SW480 (cell line): ENCODE measurements at regions not wholly inside any gene's neighbourhood (a gene's known extent, or its start where the extent isn't known, plus 50 kb on each side); places are given as distances from the start of the nearest gene placed in this dataset.

ENCODE experiments used
- DNase-seq: peaks from one replicate; pipeline ENCODE4 v3.0.0-alpha.2; 2016; ENCODE audit warnings: low spot score

DNA sequence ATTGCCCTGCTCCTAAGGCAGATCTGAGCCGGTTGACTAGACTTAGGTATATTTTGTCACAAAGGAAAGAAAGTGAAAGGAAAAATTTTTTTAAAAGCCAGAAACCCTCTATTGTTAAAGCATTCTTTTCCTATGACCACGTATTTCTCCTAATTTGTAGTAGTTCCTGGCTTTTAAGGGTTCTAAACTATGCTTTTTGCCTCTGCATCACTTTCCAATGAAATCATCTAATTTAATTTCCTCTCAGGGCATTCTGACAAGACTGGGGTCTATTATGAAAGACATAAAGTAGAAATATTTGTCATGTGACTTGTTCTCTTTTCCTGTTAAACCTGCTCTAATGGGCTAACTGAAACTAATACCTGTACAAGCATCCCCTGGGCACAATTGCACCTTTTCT lies 233.0 kb upstream of the PRR20A start:
- no peak for DNase-seq

DNA sequence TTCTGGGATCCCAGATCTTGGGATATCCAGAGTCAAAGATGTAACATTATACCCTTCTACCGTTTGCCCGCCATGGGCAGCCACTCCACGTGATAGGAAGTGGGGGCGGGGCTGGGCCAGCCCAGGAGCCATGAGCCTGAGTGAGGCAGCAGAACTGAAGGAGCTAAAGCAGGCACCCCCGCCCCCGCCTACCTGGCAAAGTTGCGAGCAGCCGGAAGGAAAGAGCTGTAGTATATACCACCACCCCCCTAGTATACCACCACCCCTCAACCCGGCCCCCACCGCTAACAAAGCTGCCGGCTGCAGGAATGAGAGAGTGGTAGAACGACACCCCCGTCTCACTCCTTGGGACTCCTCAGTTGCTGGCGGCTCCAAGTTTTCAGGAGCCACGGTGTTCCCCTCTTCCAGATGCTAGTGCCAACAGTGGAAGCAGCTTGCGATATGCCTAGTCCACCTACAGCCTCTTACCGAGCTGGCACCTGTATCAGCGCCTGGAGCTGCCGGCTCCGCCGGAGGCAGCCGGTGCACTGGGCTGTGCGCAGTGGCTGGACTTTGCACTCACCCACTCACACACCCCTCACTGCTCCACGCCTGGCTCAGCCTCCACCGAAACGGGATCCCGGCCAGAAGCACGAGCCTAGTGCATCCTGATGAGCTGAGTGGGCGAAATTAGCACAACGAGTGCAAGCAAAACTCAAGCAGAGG lies 230.7 kb upstream of the PRR20A start:
- DNase-seq = peak; percentile 8

- no peak for DNase-seq
Observed at GRCh38 chr13:56917966-56918365, 222.8 kb upstream of the PRR20A start.

- no peak for DNase-seq
Observed at GRCh38 chr13:56923626-56924140, 217.0 kb upstream of the PRR20A start.

- no peak for DNase-seq
Observed at GRCh38 chr13:56924401-56924800, 216.3 kb upstream of the PRR20A start.

DNA sequence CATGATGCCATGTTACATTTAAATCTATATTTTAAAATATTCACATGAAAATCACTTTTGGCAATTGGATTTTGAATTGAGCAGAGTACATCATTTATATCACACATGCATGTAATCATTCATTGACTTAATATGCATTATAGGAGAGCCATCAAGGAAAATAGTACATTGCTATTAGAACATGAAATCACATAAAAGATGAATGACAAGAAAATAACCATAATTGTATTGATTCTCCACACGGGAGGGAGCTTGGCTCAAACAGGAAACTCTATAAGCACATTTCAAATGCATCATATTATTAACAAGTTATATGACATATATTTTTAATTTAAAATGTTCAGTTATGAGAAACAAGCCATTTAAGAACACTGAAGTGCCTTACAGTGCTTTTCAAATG lies 208.6 kb upstream of the PRR20A start:
- no peak for DNase-seq

DNA sequence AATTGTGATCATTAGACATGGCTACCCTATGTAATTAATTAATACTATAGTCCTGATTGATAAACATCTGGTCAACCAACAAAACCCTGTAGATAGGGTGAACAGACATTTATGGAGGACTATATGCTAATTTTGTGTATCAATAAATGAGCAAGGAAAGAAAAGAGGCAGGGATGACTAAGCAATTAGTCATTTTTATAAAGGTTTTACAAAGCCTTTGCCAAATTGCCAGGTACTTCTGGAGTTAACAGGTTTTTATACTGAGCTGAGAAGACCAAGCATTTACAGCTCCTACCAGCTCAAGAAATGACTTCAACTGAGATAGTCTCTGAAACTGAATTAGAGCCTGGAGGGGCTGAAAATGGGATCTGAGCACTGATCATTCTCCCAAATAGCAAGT lies 186.8 kb upstream of the PRR20A start:
- peak; percentile 11 for DNase-seq

- no peak for DNase-seq
Observed at GRCh38 chr13:56975647-56976046, 165.1 kb upstream of the PRR20A start.

DNA sequence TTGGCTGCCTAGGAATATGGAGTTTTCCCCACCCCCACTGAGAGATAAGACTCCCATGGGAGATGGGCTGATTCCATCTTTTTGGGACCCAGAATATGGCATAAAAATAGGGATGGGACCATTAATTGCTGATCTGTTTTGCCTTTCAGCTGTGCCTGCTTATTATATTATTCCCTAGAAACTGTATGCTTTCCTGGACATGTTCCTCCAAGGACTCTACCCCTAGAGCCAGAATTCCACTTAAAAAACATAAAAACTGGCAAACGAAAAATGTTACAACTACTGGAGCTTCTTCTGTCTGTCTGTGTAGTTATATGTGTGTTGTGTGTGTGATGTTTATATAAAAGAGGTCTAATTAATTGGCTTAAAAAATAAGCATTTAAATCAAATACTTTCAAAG lies 159.9 kb upstream of the PRR20A start:
- no peak for DNase-seq

GRCh38 chr13:56986121-56986520 lies 154.6 kb upstream of the PRR20A start:
- DNase-seq = no peak

DNA sequence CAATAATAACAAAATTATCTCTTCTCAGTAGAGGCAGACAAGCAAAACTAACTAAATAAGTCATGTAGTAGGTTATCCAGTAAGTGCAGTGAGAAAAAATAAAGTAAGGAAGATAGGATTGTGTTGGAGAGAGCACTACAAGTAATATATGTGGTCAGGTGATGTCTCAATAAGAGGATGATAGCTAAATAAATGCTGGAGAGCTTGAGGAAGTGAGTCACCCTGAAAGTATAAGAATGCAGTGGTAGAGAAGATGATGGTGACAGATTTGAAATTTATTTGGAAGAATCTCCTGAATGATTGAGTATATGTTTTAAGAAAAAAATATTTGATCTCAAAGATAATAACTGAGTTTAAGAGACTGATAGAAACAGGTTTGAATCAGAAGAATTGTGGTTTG lies 152.2 kb upstream of the PRR20A start:
- DNase-seq = no peak

- no peak for DNase-seq
Observed at GRCh38 chr13:57003682-57004081, 137.0 kb upstream of the PRR20A start.

GRCh38 chr13:57017357-57017756 lies 123.4 kb upstream of the PRR20A start:
- no peak for DNase-seq

DNA sequence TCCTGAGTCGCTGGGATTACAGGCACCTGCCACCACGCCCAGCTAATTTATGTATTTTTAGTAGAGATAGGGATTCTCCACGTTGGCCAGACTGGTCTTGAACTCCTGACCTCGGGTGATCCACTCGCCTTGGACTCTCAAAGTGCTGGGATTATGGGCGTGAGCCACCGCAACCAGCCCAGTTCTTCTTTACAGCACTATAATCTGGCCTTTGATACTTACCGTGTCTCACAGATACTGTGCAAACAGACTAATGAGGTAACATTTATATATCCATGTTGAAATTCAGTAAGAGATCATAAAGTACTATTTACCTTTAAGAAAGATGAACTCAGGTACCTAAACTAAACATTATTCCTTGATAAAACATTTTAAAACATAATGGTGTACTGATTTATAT lies 121.8 kb upstream of the PRR20A start:
- DNase-seq = no peak

- DNase-seq = no peak
Observed at GRCh38 chr13:57030671-57031070, 110.0 kb upstream of the PRR20A start.

DNA sequence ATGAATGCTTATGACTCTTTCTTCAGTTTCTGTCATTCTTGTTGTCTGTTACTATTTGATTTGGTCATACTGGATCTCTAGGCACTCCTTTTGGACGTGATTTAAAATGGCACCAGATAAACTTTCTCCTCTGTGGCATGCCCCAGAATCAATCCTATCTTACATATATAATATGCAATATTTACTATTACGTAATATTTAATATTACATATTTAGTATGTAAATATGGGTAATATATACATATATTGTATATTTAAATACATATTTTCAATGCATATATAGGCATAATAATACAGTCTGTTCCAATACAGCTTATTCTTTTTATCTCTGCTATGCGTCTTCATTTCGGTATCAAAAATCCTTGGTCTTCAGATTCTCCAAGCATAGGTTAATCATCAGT lies 104.4 kb upstream of the PRR20A start:
- DNase-seq = no peak

DNA sequence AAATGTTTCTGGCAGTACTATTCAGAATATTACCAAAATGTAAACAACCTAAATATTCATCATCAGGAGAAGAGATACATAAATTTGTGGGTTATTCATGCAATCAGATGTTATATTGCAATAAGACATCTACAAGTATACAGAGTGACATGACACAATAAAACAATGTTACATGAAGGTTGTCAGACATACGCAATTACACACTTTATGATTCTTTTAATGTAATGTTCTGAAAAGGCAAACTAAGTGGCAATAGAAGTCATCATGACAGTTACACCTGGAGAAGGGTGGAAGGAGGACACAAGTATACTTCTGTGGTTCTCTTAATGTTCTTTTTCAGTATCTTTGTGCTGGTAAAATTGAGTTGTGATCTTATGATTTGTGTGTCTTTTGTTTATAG lies 95.8 kb upstream of the PRR20A start:
- no peak for DNase-seq

DNA sequence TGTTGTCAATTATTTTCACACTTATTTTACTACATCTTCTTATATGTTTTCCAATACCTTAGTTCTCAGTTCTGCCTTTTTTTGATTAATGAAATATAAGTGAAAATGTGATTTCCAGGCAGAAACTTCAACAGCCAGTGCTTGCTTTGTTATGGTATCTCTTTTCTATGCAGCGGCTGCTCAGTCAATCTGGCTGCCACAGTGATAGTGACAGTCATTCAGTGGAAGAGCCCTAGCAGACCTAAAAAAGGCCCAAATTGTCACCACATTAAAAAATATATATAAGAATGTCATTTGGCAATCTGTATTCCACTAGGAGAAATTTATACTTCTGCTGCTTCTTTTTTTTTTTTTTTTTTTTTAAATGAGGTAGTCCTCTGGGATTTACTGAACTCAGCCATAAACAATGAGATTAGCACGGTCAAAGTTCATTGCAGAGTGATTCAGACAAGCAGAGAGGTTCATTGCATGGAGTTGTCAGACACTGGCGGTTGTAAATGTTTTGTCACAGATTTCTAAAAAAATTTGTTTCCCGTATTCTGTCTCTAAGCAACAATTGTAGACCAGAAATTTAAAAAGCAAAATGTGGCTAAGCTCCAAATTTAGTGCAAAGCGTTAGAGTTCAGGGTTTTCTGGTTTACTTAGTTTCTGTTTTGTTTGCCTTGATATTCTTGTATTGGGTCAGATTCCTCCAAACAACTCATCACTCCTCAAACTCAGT lies 94.7 kb upstream of the PRR20A start:
- DNase-seq = peak; percentile 39

DNA sequence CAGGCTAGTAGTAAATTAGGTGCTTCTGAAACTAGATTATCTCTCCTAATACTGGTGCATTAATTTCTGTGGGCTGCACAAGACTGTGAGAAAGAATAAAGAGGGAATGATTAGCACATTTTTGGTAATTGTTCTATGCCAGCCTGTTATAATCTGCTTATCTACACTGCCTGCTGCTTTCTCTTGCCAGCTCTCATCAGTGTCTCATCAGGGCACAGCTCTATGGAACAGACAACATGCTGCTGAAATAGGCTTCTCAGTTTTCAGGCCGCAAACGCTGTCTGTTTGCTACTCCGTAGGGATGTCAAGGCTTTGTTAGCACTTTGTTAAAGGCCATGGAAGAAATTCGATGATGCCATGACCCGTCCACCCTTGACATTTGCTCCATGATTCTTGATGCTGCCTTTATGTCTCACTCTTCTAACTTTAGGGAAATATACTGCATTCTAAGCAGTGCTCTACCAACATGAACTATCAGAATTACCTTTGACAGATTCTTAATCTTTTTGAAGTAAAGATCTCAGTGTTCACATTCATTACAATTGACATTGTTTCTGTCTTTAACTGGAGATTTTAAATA lies 84.0 kb upstream of the PRR20A start:
- DNase-seq = no peak

GRCh38 chr13:57063007-57063406 lies 77.7 kb upstream of the PRR20A start:
- no peak for DNase-seq

GRCh38 chr13:57073983-57074382 lies 66.7 kb upstream of the PRR20A start:
- DNase-seq = no peak

DNA sequence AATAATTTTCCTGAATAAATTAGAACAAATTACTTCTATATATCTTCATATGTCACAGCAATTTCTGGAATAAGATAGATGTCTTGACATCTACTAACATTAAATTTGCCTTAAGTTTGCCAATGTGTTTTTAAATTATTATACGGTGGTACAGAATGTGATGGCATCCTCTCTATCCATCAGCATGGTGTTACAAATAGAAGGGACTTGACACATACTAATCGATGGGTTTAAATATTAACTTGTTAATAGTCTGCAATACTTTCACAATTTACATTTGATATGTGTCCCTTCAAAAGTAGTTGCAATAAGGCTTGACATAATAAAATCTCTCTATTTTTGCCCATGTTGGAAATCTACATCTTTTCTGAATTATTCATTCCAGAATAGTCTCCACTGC lies 65.1 kb upstream of the PRR20A start:
- no peak for DNase-seq

- no peak for DNase-seq
Observed at GRCh38 chr13:57087006-57087405, 53.7 kb upstream of the PRR20A start.
